Endothelial cell of umbilical vein (primary cell): ENCODE measurements at regions not wholly inside any gene's neighbourhood (a gene's known extent, or its start where the extent isn't known, plus 50 kb on each side); places are given as distances from the start of the nearest gene placed in this dataset.
A peak's percentile ranks its signal among the peaks of the same experiment; 100 is the strongest.

Experiments used
- BruUV-seq: library from RNA; stranded (reverse); fragments of 400-500 nt; replicated peaks from 2 replicates; lab custom pipeline; 2021; lab: Mats Ljungman, UMichigan
- CTCF ChIA-PET: fragments of 300-600, 350-600 bp; sonication (Branson Sonifier 250); formaldehyde crosslinking; loops from one replicate; lab custom pipeline; 2021; ENCODE audit warnings: antibody characterized with exemption, inconsistent platforms; lab: Charles Lee
- POLR2A ChIA-PET: fragments of 300-600, 350-600 bp; sonication (Branson Sonifier 250); formaldehyde crosslinking; loops from one replicate; lab custom pipeline; 2021; ENCODE audit warnings: antibody characterized with exemption, inconsistent platforms; lab: Charles Lee
- DNase-seq: peaks from one replicate; pipeline ENCODE4 v3.0.0-alpha.2; 2011; ENCODE audit warnings: low read depth, low spot score
- FAIRE-seq: peaks from 2 replicates; lab custom pipeline; 2011; peaks lifted over from hg19 to GRCh38; lab: Jason Lieb, UNC
- H2AFZ ChIP-seq: 2 replicates; pipeline ENCODE4 v1.6.0; 2012; ENCODE audit warnings: low read depth, low read length, control low read depth, inconsistent platforms
- H3K27ac ChIP-seq: 2 replicates; pipeline ENCODE4 v1.5.1; 2011; ENCODE audit warnings: low read depth, mild to moderate bottlenecking, control low read depth, low read length, moderate library complexity; ENCODE audit not compliant: insufficient read depth
- H3K27me3 ChIP-seq, 2 experiments: 2 replicates each; pipeline versions ENCODE4 v1.6.0 to v1.6.1; 2011; ENCODE audit warnings: low read length in 2 of 2, mixed read lengths in 1 of 2; ENCODE audit not compliant: control insufficient read depth in 2 of 2, insufficient read depth in 2 of 2
- H3K36me3 ChIP-seq, 2 experiments: 2 replicates in 1 of 2; 3 replicates in 1 of 2; pipeline ENCODE4 v1.5.1; 2011; ENCODE audit warnings: low read length in 2 of 2, mild to moderate bottlenecking in 1 of 2, moderate library complexity in 1 of 2; ENCODE audit not compliant: control insufficient read depth in 2 of 2, insufficient read depth in 2 of 2; ENCODE audit errors: extremely low read depth in 1 of 2
- H3K4me1 ChIP-seq: 3 replicates; pipeline ENCODE4 v1.5.1; 2011; ENCODE audit warnings: mild to moderate bottlenecking, low read length; ENCODE audit not compliant: control insufficient read depth, insufficient read depth; ENCODE audit errors: extremely low read depth
- H3K4me2 ChIP-seq: 2 replicates; pipeline ENCODE4 v1.6.1; 2011; ENCODE audit warnings: low read length, control low read depth, mixed read lengths; ENCODE audit not compliant: insufficient read depth
- H3K4me3 ChIP-seq, 3 experiments: fragments of 200-600 bp in 1 of 3; sonication (generic), shearing (Covaris generic) in 1 of 3; replicated peaks in 1 of 3; 2 replicates each; pipeline ENCODE4 v1.5.1; 2011 to 2016; ENCODE audit warnings: control low read depth in 3 of 3, low read length in 3 of 3, mild to moderate bottlenecking in 2 of 3, inconsistent platforms in 1 of 3, low read depth in 1 of 3, moderate library complexity in 1 of 3; ENCODE audit not compliant: insufficient read depth in 1 of 3
- H3K79me2 ChIP-seq: 2 replicates; pipeline ENCODE4 v1.6.0; 2012; ENCODE audit warnings: low read length, inconsistent platforms; ENCODE audit not compliant: control insufficient read depth, insufficient read depth
- H3K9ac ChIP-seq: replicated peaks from 2 replicates; pipeline ENCODE3; 2011; ENCODE audit warnings: low read length, control low read depth; ENCODE audit not compliant: insufficient read depth; ENCODE audit errors: extremely low read depth
- H3K9me1 ChIP-seq: replicated peaks from 3 replicates; pipeline ENCODE4 v1.6.0; 2011; ENCODE audit warnings: mild to moderate bottlenecking, low read length; ENCODE audit not compliant: control insufficient read depth, insufficient read depth; ENCODE audit errors: extremely low read depth
- H3K9me3 ChIP-seq: replicated peaks from 2 replicates; pipeline ENCODE4 v1.5.1; 2012; ENCODE audit warnings: low read length, inconsistent platforms; ENCODE audit not compliant: control insufficient read depth, insufficient read depth
- H4K20me1 ChIP-seq: replicated peaks from 2 replicates; pipeline ENCODE3; 2011; ENCODE audit warnings: mild to moderate bottlenecking, low read length; ENCODE audit not compliant: control insufficient read depth, insufficient read depth; ENCODE audit errors: extremely low read depth
- EZH2 ChIP-seq: IDR thresholded peaks from 2 replicates; pipeline ENCODE4 v1.6.1; 2012; ENCODE audit warnings: borderline replicate concordance, low read depth, mild to moderate bottlenecking, moderate library complexity, low read length, inconsistent platforms; ENCODE audit not compliant: severe bottlenecking
- GATA2 ChIP-seq: IDR thresholded peaks from 2 replicates; pipeline ENCODE4 v1.7.0; 2011; ENCODE audit warnings: low read depth, mild to moderate bottlenecking, moderate library complexity, mixed read lengths, low read length; ENCODE audit not compliant: insufficient read length, insufficient read depth
- JUN ChIP-seq: IDR thresholded peaks from 2 replicates; pipeline ENCODE4 v1.6.1; 2011; ENCODE audit warnings: borderline replicate concordance, low read depth; ENCODE audit not compliant: insufficient read length, insufficient read depth
- MYC ChIP-seq: IDR thresholded peaks from one replicate; pipeline ENCODE4 v1.6.1; 2011; ENCODE audit warnings: mild to moderate bottlenecking, low read depth, low read length
- POLR2A ChIP-seq: IDR thresholded peaks from 2 replicates; pipeline ENCODE4 v1.6.1; 2012; ENCODE audit warnings: low read depth, mild to moderate bottlenecking, control low read depth, low read length
- POLR2AphosphoS5 ChIP-seq: IDR thresholded peaks from 2 replicates; pipeline ENCODE4 v1.6.1; 2012; ENCODE audit warnings: low read depth, mild to moderate bottlenecking, control low read depth, low read length, moderate library complexity; ENCODE audit not compliant: insufficient read depth
- dilution Hi-C: fragments of 300-500 bp; cut with MboI; formaldehyde crosslinking; loops from one replicate; pipeline ENCODE4 v1.15.0; 2019; ENCODE audit warnings: low sequenced_read_pairs; ENCODE audit not compliant: extremely low pct_ligation_motif_present
- intact Hi-C: fragments of 100-400 bp; cut with micrococcal nuclease; formaldehyde crosslinking; loops from one replicate; pipeline ENCODE4 v1.10.0; 2022
- TF ChIP-seq, protein P1 (sequence below), 2 donors: IDR thresholded peaks; 1 replicate in 1 of 2; 2 replicates in 1 of 2; pipeline ENCODE4 v1.5.1; 2011; ENCODE audit warnings: low read length in 2 of 2, mild to moderate bottlenecking in 2 of 2, moderate library complexity in 2 of 2, control low read depth in 1 of 2, inconsistent platforms in 1 of 2, low read depth in 1 of 2; ENCODE audit not compliant: insufficient read depth in 1 of 2; ENCODE audit errors: extremely low read depth in 1 of 2
- TF ChIP-seq, protein P2 (sequence below): IDR thresholded peaks from 2 replicates; pipeline ENCODE4 v1.6.1; 2011; ENCODE audit not compliant: insufficient read depth, insufficient read length

DNA sequence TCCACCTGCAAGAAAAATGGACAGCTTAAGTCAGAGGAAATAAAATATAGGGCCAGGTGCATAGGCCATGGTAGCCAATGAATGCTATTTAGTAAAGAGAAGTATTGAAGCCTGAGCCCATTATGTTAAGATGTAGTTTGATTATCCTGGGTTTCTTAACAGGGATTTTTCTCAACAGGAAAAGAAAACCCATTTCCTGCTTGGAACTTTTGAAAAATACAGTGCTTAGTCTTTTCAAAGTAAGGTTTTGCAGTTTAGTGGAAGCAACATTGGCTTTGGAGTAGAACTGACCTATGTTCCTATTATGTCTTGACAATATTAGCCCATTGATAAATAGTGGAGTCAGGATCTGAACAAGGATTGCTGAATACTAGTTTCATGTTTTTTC, 259.5 kb upstream of the TGFBR2 start:
- Histone ChIP-seq H3K9me3 (no peaks in the 10 kb centered on the region), H3K9ac (peak overlapping the region; percentile 77), H3K79me2 (no peaks in the 10 kb centered on the region), H3K4me3 (no peak overlapping the region), H3K4me2 (peak overlapping the region; percentile 65), H4K20me1 (no peaks in the 10 kb centered on the region), H2AFZ (no peak overlapping the region), H3K9me1 (no peaks in the 10 kb centered on the region), H3K27ac (peak overlapping the region; percentile 97), H3K27me3 (no peaks in the 10 kb centered on the region), H3K36me3 (no peaks in the 10 kb centered on the region), H3K4me1 (peaks cover 88% of the 10 kb centered on the region)
- CTCF ChIA-PET, result interaction anchor here (1.0 to 3.1 kb wide), 7 partner anchors 21 to 304 kb away, joined by 3 to 11 read pairs (median 3); partner anchors contain the start of gene TGFBR2
- TF ChIP-seq MYC, result no peak
- no peak for TF ChIP-seq EZH2
- TF ChIP-seq POLR2AphosphoS5, result no peak
- TF ChIP-seq JUN, result no peak
- TF ChIP-seq, protein P1, sequence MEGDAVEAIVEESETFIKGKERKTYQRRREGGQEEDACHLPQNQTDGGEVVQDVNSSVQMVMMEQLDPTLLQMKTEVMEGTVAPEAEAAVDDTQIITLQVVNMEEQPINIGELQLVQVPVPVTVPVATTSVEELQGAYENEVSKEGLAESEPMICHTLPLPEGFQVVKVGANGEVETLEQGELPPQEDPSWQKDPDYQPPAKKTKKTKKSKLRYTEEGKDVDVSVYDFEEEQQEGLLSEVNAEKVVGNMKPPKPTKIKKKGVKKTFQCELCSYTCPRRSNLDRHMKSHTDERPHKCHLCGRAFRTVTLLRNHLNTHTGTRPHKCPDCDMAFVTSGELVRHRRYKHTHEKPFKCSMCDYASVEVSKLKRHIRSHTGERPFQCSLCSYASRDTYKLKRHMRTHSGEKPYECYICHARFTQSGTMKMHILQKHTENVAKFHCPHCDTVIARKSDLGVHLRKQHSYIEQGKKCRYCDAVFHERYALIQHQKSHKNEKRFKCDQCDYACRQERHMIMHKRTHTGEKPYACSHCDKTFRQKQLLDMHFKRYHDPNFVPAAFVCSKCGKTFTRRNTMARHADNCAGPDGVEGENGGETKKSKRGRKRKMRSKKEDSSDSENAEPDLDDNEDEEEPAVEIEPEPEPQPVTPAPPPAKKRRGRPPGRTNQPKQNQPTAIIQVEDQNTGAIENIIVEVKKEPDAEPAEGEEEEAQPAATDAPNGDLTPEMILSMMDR (IDR thresholded peaks at IDR 0.05; ENCODE audit: extremely low read depth in 1 of 2, insufficient read depth in 1 of 2, low read depth in 1 of 2, low read length in 2 of 2), result no peak
- no peak for TF ChIP-seq GATA2
- no peak for TF ChIP-seq POLR2A
- TF ChIP-seq, protein P2, sequence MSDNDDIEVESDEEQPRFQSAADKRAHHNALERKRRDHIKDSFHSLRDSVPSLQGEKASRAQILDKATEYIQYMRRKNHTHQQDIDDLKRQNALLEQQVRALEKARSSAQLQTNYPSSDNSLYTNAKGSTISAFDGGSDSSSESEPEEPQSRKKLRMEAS, result no peak
- POLR2A ChIA-PET, result interaction anchor here (0.5 to 1.0 kb wide), 2 partner anchors 259 to 276 kb away, joined by 3 to 5 read pairs; partner anchors contain the start of gene TGFBR2
- no peak for FAIRE-seq
- dilution Hi-C loops (loop anchor here (25.0 kb wide), 1 partner anchor 265 kb away; the partner anchor contains the start of gene TGFBR2), intact Hi-C loops (loop anchor here (1.0 to 2.0 kb wide), 6 partner anchors 24 to 312 kb away; partner anchors contain the start of gene TGFBR2)
- DNase-seq, result peak; percentile 50
- BruUV-seq, result TSS peak; percentile 47
